HFFc6 (cell line): ENCODE measurements at regions not wholly inside any gene's neighbourhood (a gene's known extent, or its start where the extent isn't known, plus 50 kb on each side); places are given as distances from the start of the nearest gene placed in this dataset.

ENCODE experiments used
- DNase-seq: peaks from one replicate; pipeline ENCODE4 v3.0.0-alpha.2; 2018
- H3K27ac Mint-ChIP-seq: 2 replicates; pipeline ENCODE4 v1.8.0; 2020; ENCODE audit warnings: mild to moderate bottlenecking, mixed read lengths
- H3K27me3 Mint-ChIP-seq: 2 replicates; pipeline ENCODE4 v1.8.0; 2021; ENCODE audit warnings: mild to moderate bottlenecking, moderate library complexity, mixed read lengths; ENCODE audit not compliant: insufficient read depth
- H3K36me3 Mint-ChIP-seq: 2 replicates; pipeline ENCODE4 v1.8.0; 2021; ENCODE audit warnings: low read depth, mixed read lengths
- H3K4me1 Mint-ChIP-seq: 2 replicates; pipeline ENCODE4 v1.8.0; 2020; ENCODE audit warnings: low read depth, mixed read lengths
- H3K4me3 Mint-ChIP-seq: 2 replicates; pipeline ENCODE4 v1.8.0; 2020; ENCODE audit warnings: mild to moderate bottlenecking, moderate library complexity, mixed read lengths
- H3K9me3 Mint-ChIP-seq: 2 replicates; pipeline ENCODE4 v1.8.0; 2020; ENCODE audit warnings: mild to moderate bottlenecking, mixed read lengths
- CTCF ChIP-seq: fragments of 200-600 bp; sonication (generic); IDR thresholded peaks from 2 replicates; pipeline ENCODE4 v1.5.0; 2021; ENCODE audit warnings: antibody characterized with exemption, mild to moderate bottlenecking

GRCh38 chr20:63116412-63117106 lies 99.4 kb downstream of the YTHDF1 start:
- Mint-ChIP-seq H3K4me1 (no peaks in the 10 kb centered on the region), H3K4me3 (no peak overlapping the region), H3K9me3 (peaks cover 4% of the 10 kb centered on the region), H3K36me3 (no peaks in the 10 kb centered on the region), H3K27ac (no peak overlapping the region), H3K27me3 (peaks cover 43% of the 10 kb centered on the region)
- DNase-seq, result no peak
- TF ChIP-seq CTCF, result no peak

GRCh38 chr20:63115651-63116411 lies 100.1 kb downstream of the YTHDF1 start:
- peaks cover 42% of the 10 kb centered on the region for H3K27me3 Mint-ChIP-seq
- H3K4me1 Mint-ChIP-seq, result no peaks in the 10 kb centered on the region
- TF ChIP-seq CTCF, result no peak
- H3K4me3 Mint-ChIP-seq, result no peak overlapping the region
- no peaks in the 10 kb centered on the region for H3K36me3 Mint-ChIP-seq
- no peak for DNase-seq
- H3K27ac Mint-ChIP-seq, result no peak overlapping the region
- H3K9me3 Mint-ChIP-seq, result peaks cover 8% of the 10 kb centered on the region

- H3K36me3 Mint-ChIP-seq, result no peaks in the 10 kb centered on the region
- TF ChIP-seq CTCF, result no peak
- peaks cover 8% of the 10 kb centered on the region for H3K9me3 Mint-ChIP-seq
- H3K4me3 Mint-ChIP-seq, result no peak overlapping the region
- H3K27me3 Mint-ChIP-seq, result peaks cover 42% of the 10 kb centered on the region
- no peak for DNase-seq
- H3K4me1 Mint-ChIP-seq, result no peaks in the 10 kb centered on the region
- no peak overlapping the region for H3K27ac Mint-ChIP-seq
These were observed 101.1 kb downstream of the YTHDF1 start for GRCh38 chr20:63114693-63115311.

GRCh38 chr20:63114006-63114692 lies 101.8 kb downstream of the YTHDF1 start:
- no peaks in the 10 kb centered on the region for H3K4me1 Mint-ChIP-seq
- TF ChIP-seq CTCF, result no peak
- no peak for DNase-seq
- H3K9me3 Mint-ChIP-seq, result peaks cover 8% of the 10 kb centered on the region
- H3K27ac Mint-ChIP-seq, result no peak overlapping the region
- no peak overlapping the region for H3K4me3 Mint-ChIP-seq
- peaks cover 42% of the 10 kb centered on the region for H3K27me3 Mint-ChIP-seq
- no peaks in the 10 kb centered on the region for H3K36me3 Mint-ChIP-seq

- H3K9me3 Mint-ChIP-seq, result peaks cover 8% of the 10 kb centered on the region
- no peak for TF ChIP-seq CTCF
- no peaks in the 10 kb centered on the region for H3K4me1 Mint-ChIP-seq
- H3K27ac Mint-ChIP-seq, result no peak overlapping the region
- peaks cover 35% of the 10 kb centered on the region for H3K27me3 Mint-ChIP-seq
- DNase-seq, result no peak
- no peaks in the 10 kb centered on the region for H3K36me3 Mint-ChIP-seq
- no peak overlapping the region for H3K4me3 Mint-ChIP-seq
These were observed 103.3 kb downstream of the YTHDF1 start for GRCh38 chr20:63112491-63113219.
